22Rv1 (cell line): ENCODE measurements at regions not wholly inside any gene's neighbourhood (a gene's known extent, or its start where the extent isn't known, plus 50 kb on each side); places are given as distances from the start of the nearest gene placed in this dataset.

Source experiments
- H3K27ac ChIP-seq: fragments of 450-650 bp; 2 replicates; pipeline ENCODE4 v1.5.1; 2017
- ZFX ChIP-seq: fragments of 450-650 bp; IDR thresholded peaks from 2 replicates; pipeline ENCODE4 v1.6.1; 2017; ENCODE audit warnings: antibody characterized with exemption, borderline replicate concordance
- TF ChIP-seq, protein P1 (sequence below): fragments of 450-650 bp; IDR thresholded peaks from 2 replicates; pipeline ENCODE4 v1.5.1; 2017; ENCODE audit warnings: mild to moderate bottlenecking

DNA sequence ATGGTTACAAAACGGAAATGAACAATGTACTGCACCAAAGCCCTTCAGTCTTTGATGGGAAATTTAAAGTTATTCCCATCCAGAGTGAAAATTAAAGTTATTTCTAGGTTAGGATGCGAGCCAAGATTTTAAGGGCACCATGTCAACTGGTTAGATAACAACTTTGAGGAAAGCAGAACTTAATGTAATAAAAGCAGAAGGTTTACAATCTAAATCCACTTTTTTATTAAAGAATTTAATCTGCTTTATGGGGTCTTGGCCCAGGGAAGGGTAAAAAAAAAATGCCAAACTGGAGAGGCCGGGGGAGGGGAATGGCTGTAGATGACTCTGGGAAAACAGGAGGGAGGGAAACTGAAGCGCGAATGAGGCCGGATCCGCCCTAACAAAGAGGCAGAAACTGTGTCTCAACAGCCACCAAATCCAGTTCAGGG lies 108.2 kb upstream of the ATF7IP start:
- TF ChIP-seq, protein P1, sequence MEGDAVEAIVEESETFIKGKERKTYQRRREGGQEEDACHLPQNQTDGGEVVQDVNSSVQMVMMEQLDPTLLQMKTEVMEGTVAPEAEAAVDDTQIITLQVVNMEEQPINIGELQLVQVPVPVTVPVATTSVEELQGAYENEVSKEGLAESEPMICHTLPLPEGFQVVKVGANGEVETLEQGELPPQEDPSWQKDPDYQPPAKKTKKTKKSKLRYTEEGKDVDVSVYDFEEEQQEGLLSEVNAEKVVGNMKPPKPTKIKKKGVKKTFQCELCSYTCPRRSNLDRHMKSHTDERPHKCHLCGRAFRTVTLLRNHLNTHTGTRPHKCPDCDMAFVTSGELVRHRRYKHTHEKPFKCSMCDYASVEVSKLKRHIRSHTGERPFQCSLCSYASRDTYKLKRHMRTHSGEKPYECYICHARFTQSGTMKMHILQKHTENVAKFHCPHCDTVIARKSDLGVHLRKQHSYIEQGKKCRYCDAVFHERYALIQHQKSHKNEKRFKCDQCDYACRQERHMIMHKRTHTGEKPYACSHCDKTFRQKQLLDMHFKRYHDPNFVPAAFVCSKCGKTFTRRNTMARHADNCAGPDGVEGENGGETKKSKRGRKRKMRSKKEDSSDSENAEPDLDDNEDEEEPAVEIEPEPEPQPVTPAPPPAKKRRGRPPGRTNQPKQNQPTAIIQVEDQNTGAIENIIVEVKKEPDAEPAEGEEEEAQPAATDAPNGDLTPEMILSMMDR: no peak
- TF ChIP-seq ZFX: no peak

DNA sequence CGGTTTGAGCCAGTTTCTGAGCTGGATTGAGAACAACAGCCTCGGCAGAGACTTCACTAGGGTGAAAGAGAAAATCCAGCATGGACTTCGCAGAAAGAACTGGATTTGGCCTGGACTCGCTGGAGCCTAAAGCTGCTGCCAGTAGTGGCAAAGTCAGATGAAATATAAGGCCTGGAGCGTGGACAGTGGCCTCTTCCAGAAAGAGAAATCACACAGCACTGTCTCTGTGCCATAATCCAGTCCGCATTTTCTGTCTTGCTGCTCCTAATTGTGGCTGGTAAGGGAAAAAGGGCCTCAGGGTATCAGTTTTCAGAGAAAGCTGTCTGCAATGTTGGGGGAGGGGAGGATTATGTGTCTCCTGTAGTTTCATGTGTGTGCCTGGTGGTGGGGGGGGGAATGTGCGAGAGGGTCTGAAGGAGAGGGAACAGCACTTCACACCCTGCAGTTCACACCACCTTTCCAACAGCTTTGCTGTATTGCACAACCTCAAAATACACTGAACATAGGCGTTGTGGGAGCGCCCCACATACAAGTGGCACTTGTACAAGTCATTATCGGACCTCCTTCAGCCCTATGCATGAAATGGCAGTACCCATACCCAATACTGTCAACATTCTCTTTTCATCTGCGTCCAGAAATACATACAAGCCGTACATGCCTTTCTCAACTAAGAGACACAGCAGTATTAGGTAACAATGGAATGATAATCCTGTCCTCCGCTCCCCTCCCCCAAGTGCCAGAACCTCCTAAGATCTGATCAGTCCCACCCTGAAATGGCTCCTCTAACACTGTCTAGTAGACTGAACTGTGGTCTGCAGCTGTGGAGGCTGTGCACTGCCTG lies 107.5 kb upstream of the ATF7IP start:
- H3K27ac ChIP-seq: peak overlapping the region; percentile 91
- no peak for TF ChIP-seq ZFX
- TF ChIP-seq, protein P1: no peak

More for the DNA sequence above, 108.2 kb upstream of the ATF7IP start:
- H3K27ac ChIP-seq: peak overlapping the region; percentile 91

DNA sequence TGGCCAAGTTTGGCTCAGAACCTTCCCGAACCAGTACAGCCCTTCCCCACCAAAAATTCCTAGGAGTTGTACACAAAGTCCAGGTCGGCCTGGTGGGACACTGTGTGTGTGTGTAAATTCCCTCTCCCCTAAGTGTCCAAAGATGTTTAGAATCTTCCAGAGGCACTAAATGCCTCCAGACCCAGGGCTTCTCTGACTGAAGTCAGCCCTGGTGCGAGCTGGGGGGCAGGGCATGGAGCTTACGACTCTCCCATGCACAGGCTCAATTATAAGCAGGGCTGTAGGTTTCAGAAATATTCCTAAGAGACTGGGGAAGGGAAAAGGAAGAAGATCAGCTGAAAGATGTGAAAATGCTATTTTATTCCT lies 106.9 kb upstream of the ATF7IP start:
- peak overlapping the region; percentile 91 for H3K27ac ChIP-seq
- TF ChIP-seq, protein P1: no peak
- TF ChIP-seq ZFX: no peak

DNA sequence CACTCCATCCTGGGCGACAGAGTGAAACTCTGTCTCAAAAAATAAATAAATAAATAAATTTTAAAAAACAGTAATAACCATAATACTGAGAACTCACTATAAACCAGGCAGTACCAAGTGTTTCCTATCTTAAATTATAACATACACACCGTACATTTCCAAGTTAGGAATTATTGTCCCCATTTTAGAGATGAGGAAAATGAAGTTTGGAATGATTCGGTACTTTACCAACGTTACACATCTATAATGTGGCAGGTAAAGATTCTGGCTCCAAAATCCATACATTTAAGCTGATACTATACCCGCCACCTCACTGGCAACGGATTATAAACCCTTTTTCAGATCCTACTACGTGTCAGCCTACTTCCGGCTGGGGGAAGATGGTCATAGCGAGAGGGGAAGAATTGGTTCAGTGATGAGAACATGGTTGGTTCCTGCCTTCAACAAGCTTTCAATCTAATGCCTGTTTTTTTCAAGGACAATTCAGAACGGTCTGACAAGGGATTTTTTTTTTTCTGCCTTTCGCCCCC lies 105.9 kb upstream of the ATF7IP start:
- H3K27ac ChIP-seq: no peak overlapping the region
- TF ChIP-seq, protein P1: no peak
- TF ChIP-seq ZFX: no peak

DNA sequence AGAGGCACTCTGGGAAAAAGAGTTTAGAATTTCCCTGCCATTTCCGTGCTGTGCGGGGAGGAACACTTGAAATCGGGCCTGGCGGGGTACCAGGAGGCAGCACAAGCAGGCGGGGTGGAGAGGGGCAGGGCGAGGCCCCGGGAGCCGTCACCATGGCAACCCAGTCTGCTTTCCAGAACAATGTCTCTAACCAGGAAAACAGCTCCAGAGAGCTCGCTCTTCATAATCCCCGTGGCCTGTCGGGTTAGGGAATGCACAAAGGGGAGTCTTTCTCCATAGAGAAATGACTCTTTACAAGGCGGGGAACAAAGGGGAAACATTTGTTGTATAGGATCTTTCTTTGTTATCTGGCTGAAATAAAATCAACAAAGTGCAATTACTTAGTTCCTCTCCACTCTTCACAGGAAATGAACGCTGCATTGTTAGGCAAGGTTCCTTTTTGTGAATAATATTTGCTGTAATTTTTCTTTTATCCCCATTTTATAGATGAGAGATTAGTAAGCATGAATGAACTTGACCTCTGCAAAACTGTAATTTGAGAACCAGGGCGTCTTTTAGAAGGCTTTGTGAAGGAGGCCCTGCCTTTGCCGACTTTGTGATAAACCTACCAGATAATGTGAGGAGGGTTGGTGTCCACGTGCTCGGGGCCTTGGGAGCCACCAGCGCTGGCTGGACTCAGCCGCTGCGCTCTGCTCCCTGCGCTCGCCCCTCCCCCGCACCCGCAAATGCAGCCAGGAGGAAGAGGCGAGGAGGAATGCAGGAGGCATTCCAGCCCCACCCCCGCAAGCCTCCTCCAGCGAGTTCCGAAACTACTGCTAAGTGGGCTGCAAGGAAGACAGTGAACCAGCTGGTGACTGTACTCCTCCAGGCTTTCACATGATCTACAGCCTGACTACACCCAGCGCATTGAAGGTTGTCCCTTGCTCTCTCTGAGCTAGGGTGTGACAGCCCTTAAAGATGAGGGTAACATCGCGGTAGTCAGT lies 105.2 kb upstream of the ATF7IP start:
- TF ChIP-seq ZFX: no peak
- TF ChIP-seq, protein P1: no peak
- H3K27ac ChIP-seq: no peak overlapping the region

DNA sequence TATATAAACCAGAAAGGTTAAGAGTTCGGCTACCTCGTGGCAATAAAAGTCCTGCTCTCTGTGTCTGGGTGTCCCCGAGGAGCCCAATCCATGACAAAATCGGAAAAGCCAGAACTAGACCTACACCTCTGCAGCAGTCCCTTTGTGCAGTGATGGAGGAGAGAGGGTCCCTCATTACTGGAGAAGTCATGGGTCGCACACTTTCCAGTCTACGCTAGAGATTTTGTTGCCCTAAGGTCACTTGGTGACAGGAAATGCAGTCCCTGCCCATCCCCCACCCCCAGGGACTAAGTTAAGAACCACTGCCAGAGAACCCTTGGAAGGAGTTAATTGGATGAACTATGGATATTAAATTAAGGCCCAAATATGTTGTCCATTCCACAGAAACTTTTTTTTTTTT lies 104.4 kb upstream of the ATF7IP start:
- TF ChIP-seq ZFX: no peak
- TF ChIP-seq, protein P1: no peak

More for the DNA sequence above, 104.4 kb upstream of the ATF7IP start:
- H3K27ac ChIP-seq: no peak overlapping the region
